BE2C (cell line): ENCODE measurements at regions not wholly inside any gene's neighbourhood (a gene's known extent, or its start where the extent isn't known, plus 50 kb on each side); places are given as distances from the start of the nearest gene placed in this dataset.

Source experiments
- DNase-seq: peaks from one replicate; pipeline ENCODE4 v3.0.0-alpha.2; 2020
- H3K27me3 ChIP-seq: fragments of 250-450 bp; sonication (Bioruptor Pico); 2 replicates; pipeline ENCODE4 v1.5.1; 2020; ENCODE audit warnings: mild to moderate bottlenecking
- H3K36me3 ChIP-seq: fragments of 250-450 bp; sonication (Bioruptor Pico); 2 replicates; pipeline ENCODE4 v1.5.1; 2020; ENCODE audit warnings: mild to moderate bottlenecking
- H3K4me1 ChIP-seq: fragments of 250-450 bp; sonication (Bioruptor Pico); 2 replicates; pipeline ENCODE4 v1.5.1; 2020
- H3K4me3 ChIP-seq: 2 replicates; pipeline ENCODE4 v1.5.1; 2011; ENCODE audit warnings: low read depth, low read length
- H3K9me3 ChIP-seq: fragments of 250-450 bp; sonication (Bioruptor Pico); 2 replicates; pipeline ENCODE4 v1.5.1; 2020
- CTCF ChIP-seq: IDR thresholded peaks from 2 replicates; pipeline ENCODE4 v1.5.1; 2012; ENCODE audit warnings: mild to moderate bottlenecking, low read depth, low read length

GRCh38 chr18:29912351-29912750 lies 1130.2 kb downstream of the DSC3 start:
- no peak for TF ChIP-seq CTCF
- H3K4me1 ChIP-seq, result no peaks in the 10 kb centered on the region
- no peaks in the 10 kb centered on the region for H3K9me3 ChIP-seq
- DNase-seq, result no peak
- no peak overlapping the region for H3K4me3 ChIP-seq
- H3K36me3 ChIP-seq, result no peaks in the 10 kb centered on the region
- no peaks in the 10 kb centered on the region for H3K27me3 ChIP-seq

- H3K9me3 ChIP-seq, result no peaks in the 10 kb centered on the region
- DNase-seq, result no peak
- no peaks in the 10 kb centered on the region for H3K27me3 ChIP-seq
Measured at GRCh38 chr18:29892960-29893558, 1149.5 kb downstream of the DSC3 start.

GRCh38 chr18:29883114-29883513 lies 1159.4 kb downstream of the DSC3 start:
- no peaks in the 10 kb centered on the region for H3K4me1 ChIP-seq
- no peak for TF ChIP-seq CTCF
- DNase-seq, result no peak
- H3K9me3 ChIP-seq, result no peaks in the 10 kb centered on the region
- H3K36me3 ChIP-seq, result no peaks in the 10 kb centered on the region
- H3K4me3 ChIP-seq, result no peak overlapping the region
- H3K27me3 ChIP-seq, result no peaks in the 10 kb centered on the region

More at GRCh38 chr18:29892960-29893558, 1149.5 kb downstream of the DSC3 start:
- no peak overlapping the region for H3K4me3 ChIP-seq
- no peaks in the 10 kb centered on the region for H3K4me1 ChIP-seq
- TF ChIP-seq CTCF, result peak; percentile 47
- no peaks in the 10 kb centered on the region for H3K36me3 ChIP-seq

GRCh38 chr18:29882620-29883019 lies 1159.9 kb downstream of the DSC3 start:
- no peaks in the 10 kb centered on the region for H3K9me3 ChIP-seq
- no peak for TF ChIP-seq CTCF
- no peaks in the 10 kb centered on the region for H3K27me3 ChIP-seq
- no peaks in the 10 kb centered on the region for H3K4me1 ChIP-seq
- DNase-seq, result no peak
- no peak overlapping the region for H3K4me3 ChIP-seq
- no peaks in the 10 kb centered on the region for H3K36me3 ChIP-seq

GRCh38 chr18:29879763-29880162 lies 1162.8 kb downstream of the DSC3 start:
- DNase-seq, result no peak
- Histone ChIP-seq H3K36me3 (no peaks in the 10 kb centered on the region), H3K4me3 (no peak overlapping the region), H3K27me3 (no peaks in the 10 kb centered on the region), H3K9me3 (no peaks in the 10 kb centered on the region), H3K4me1 (no peaks in the 10 kb centered on the region)
- TF ChIP-seq CTCF, result no peak

- Histone ChIP-seq H3K9me3 (no peaks in the 10 kb centered on the region), H3K4me3 (no peak overlapping the region), H3K4me1 (no peaks in the 10 kb centered on the region), H3K36me3 (no peaks in the 10 kb centered on the region), H3K27me3 (no peaks in the 10 kb centered on the region)
- DNase-seq, result no peak
- peak; percentile 50 for TF ChIP-seq CTCF
Measured at GRCh38 chr18:29874519-29875098, 1167.9 kb downstream of the DSC3 start.
